Parathyroid adenoma (tissue), 2 donors: ENCODE measurements at regions not wholly inside any gene's neighbourhood (a gene's known extent, or its start where the extent isn't known, plus 50 kb on each side); places are given as distances from the start of the nearest gene placed in this dataset.

Experiments
- H2AFZ ChIP-seq: fragments of 300-600 bp; sonication (generic); one replicate; pipeline ENCODE4 v1.7.0; 2017; ENCODE audit warnings: antibody characterized with exemption, mild to moderate bottlenecking
- H3K27ac ChIP-seq: fragments of 300-600 bp; sonication (generic); one replicate; pipeline ENCODE4 v1.7.0; 2017
- H3K27me3 ChIP-seq: fragments of 300-600 bp; sonication (generic); one replicate; pipeline ENCODE4 v1.7.0; 2017; ENCODE audit warnings: low read length; ENCODE audit not compliant: control insufficient read depth, insufficient read depth
- H3K36me3 ChIP-seq: fragments of 300-600 bp; sonication (generic); one replicate; pipeline ENCODE4 v1.7.0; 2017; ENCODE audit warnings: low read length; ENCODE audit not compliant: control insufficient read depth, insufficient read depth
- H3K4me1 ChIP-seq: fragments of 300-600 bp; sonication (generic); one replicate; pipeline ENCODE4 v1.7.0; 2017; ENCODE audit warnings: control low read depth
- H3K4me2 ChIP-seq: fragments of 300-600 bp; sonication (generic); one replicate; pipeline ENCODE4 v1.7.0; 2017; ENCODE audit warnings: low read length
- H3K4me3 ChIP-seq: fragments of 300-600 bp; sonication (generic); one replicate; pipeline ENCODE4 v1.7.0; 2017; ENCODE audit warnings: low read depth, low read length
- H3K79me2 ChIP-seq: fragments of 300-600 bp; sonication (generic); one replicate; pipeline ENCODE4 v1.7.0; 2017; ENCODE audit warnings: control low read depth
- H3K9ac ChIP-seq: fragments of 300-600 bp; sonication (generic); one replicate; pipeline ENCODE4 v1.7.0; 2017; ENCODE audit warnings: mild to moderate bottlenecking
- H3K9me3 ChIP-seq: fragments of 300-600 bp; sonication (generic); one replicate; pipeline ENCODE4 v1.7.0; 2017; ENCODE audit warnings: low read length; ENCODE audit not compliant: control insufficient read depth
- TF ChIP-seq, protein P1 (sequence below): fragments of 300-600 bp; sonication (generic); IDR thresholded peaks from one replicate; pipeline ENCODE4 v1.7.0; 2017; ENCODE audit warnings: antibody characterized with exemption, mild to moderate bottlenecking
- donor health status: primary hyperparathyroidism.

DNA sequence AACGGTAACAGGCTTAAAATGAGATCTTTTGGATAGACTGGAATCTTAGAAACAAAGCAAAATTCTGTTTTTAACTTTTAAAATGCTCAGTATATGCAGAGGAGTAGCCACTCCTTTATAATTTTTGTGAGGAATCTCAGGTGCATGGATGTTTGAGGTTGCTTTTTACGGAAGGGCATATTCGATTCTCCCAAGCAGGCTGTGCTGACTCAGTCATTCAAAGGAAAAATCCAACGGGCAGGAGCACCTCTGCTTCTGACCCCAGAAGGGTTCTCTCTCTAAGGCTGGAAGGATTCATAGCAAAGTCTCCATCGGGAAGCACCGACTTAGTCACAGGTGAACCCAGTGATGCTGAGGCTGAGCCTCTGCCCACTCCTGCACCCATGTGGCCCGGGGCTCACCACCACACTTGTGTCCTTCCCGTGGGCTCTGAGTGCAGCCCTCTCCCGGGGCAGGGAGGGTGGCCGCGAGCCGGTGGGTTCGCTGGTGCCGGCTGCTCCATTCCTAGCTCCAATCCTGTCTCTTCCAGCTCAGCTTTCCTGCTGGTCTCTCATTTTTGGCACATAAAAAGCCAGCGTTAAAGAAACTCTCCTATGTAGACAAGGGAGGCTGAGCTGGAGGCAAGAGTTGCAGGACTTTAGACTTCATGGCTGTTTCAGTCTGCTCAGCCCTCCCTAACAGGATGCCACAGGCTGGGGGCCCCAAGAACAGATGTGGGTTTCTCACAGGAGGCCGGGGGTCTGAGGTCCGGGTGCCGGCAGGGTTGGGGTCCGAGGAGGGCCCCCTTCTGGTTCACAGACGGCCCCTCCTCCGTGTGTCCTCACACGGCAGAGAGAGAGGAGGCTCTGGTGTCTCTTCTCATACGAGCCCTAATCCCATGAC lies 135.6 kb upstream of the LPCAT1 start:
- TF ChIP-seq, protein P1, sequence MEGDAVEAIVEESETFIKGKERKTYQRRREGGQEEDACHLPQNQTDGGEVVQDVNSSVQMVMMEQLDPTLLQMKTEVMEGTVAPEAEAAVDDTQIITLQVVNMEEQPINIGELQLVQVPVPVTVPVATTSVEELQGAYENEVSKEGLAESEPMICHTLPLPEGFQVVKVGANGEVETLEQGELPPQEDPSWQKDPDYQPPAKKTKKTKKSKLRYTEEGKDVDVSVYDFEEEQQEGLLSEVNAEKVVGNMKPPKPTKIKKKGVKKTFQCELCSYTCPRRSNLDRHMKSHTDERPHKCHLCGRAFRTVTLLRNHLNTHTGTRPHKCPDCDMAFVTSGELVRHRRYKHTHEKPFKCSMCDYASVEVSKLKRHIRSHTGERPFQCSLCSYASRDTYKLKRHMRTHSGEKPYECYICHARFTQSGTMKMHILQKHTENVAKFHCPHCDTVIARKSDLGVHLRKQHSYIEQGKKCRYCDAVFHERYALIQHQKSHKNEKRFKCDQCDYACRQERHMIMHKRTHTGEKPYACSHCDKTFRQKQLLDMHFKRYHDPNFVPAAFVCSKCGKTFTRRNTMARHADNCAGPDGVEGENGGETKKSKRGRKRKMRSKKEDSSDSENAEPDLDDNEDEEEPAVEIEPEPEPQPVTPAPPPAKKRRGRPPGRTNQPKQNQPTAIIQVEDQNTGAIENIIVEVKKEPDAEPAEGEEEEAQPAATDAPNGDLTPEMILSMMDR: no peak
- Histone ChIP-seq H3K27me3 (no peaks in the 10 kb centered on the region), H3K9ac (no peak overlapping the region)

DNA sequence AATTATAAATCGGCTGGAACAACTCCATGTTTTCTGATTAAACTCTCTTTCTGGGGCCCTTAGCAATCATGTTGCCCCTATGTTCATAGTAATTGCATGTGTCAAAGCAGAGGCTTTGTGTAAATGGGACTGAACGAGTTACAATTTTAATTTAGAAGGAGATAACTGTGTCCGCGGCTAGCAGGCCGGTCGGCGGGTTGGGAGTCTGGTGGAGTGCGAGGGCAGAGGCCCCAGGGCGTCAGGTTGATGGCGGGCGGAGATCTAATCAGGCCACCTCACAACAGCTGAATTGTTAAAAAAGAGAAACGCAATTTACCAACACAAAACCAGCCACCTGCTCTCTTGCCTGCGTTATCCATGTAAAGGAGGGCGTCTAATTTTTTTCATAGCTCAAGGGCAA lies 134.9 kb upstream of the LPCAT1 start:
- no peak overlapping the region for H3K9ac ChIP-seq
- no peak overlapping the region for H3K27ac ChIP-seq
- H3K4me3 ChIP-seq: no peak overlapping the region
- H3K36me3 ChIP-seq: no peaks in the 10 kb centered on the region
- no peaks in the 10 kb centered on the region for H3K27me3 ChIP-seq
- TF ChIP-seq, protein P1: no peak
- H3K9me3 ChIP-seq: no peaks in the 10 kb centered on the region
- no peaks in the 10 kb centered on the region for H3K79me2 ChIP-seq
- no peak overlapping the region for H2AFZ ChIP-seq
- no peaks in the 10 kb centered on the region for H3K4me1 ChIP-seq
- no peak overlapping the region for H3K4me2 ChIP-seq

More for the DNA sequence above, 135.6 kb upstream of the LPCAT1 start:
- H3K9me3 ChIP-seq: no peaks in the 10 kb centered on the region
- no peaks in the 10 kb centered on the region for H3K4me1 ChIP-seq
- H3K27ac ChIP-seq: no peak overlapping the region
- H3K4me3 ChIP-seq: no peak overlapping the region
- H3K36me3 ChIP-seq: no peaks in the 10 kb centered on the region
- no peaks in the 10 kb centered on the region for H3K79me2 ChIP-seq
- H3K4me2 ChIP-seq: no peak overlapping the region
- no peak overlapping the region for H2AFZ ChIP-seq

DNA sequence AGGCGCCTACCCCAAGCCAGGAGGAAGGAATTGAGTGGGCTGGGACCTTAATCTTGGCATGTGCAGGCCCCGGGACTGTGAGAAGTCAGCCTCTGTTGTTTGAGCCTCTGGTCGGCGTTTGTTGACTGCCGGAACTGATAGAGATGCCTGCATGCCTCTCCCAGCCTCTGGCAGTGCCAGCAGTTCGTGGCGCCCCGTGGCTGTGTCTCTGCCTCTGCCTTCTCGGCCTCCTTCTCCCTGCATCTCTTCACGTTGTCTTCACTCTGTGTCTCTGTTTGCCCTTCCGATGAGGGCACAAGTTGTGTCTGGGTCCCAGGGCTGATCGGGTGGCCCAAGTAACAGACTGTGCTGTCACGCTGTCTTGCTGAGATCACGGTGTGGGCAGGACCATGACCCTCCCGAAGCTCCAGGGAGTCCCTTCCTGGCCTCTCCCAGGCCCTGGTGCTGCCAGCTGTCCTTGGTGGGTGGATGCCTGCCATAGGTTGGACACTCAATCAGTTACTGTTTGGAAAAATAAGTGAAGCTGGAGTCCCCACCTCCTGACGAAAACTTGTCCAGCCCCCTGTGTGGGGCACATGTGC lies 133.5 kb upstream of the LPCAT1 start:
- H3K79me2 ChIP-seq: no peaks in the 10 kb centered on the region
- H3K27me3 ChIP-seq: no peaks in the 10 kb centered on the region
- no peaks in the 10 kb centered on the region for H3K4me1 ChIP-seq
- no peak overlapping the region for H3K4me2 ChIP-seq
- H3K9me3 ChIP-seq: no peaks in the 10 kb centered on the region
- TF ChIP-seq, protein P1: no peak
- no peak overlapping the region for H2AFZ ChIP-seq
- no peaks in the 10 kb centered on the region for H3K36me3 ChIP-seq
- H3K4me3 ChIP-seq: no peak overlapping the region
- no peak overlapping the region for H3K9ac ChIP-seq
- H3K27ac ChIP-seq: no peak overlapping the region

DNA sequence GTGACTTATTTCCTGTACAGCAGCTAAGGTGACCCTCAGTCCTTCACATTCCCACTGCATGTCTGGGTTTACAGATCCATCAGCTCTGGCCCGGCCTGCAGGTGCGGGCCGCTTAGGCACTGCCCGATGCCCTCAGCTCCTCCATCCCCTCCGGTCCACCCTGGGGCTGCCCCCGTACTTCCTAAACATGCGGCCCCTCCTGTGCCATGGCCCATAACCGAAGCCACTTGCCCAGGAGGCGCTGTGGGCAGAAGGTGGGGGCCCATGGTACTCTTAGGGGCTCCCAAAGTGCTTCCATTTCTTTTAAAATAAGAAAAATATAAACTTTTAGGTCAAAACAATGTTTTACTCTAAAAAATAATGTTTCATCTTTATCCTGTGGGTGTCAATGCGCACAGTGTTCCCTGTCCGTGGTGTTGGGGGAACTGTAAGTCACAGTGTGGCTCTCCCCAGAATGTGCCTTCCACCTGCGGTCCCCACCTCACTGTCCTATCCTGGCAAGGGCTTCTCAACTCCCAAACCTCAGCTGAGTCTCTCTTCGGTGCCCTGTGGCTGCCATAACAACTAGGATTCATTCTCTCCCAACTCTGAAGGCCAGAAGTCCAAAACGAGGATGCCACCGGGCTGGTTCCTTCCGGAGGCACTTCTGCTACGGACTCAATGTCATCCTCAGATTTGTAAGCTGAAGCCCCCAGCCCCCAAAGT lies 132.7 kb upstream of the LPCAT1 start:
- TF ChIP-seq, protein P1: no peak
- no peak overlapping the region for H3K27ac ChIP-seq
- no peaks in the 10 kb centered on the region for H3K79me2 ChIP-seq
- no peaks in the 10 kb centered on the region for H3K36me3 ChIP-seq
- no peaks in the 10 kb centered on the region for H3K4me1 ChIP-seq
- no peak overlapping the region for H3K9ac ChIP-seq
- no peak overlapping the region for H2AFZ ChIP-seq
- H3K4me2 ChIP-seq: no peak overlapping the region
- H3K4me3 ChIP-seq: no peak overlapping the region
- H3K9me3 ChIP-seq: no peaks in the 10 kb centered on the region
- H3K27me3 ChIP-seq: no peaks in the 10 kb centered on the region
